SJSA1 (cell line): ENCODE measurements at regions not wholly inside any gene's neighbourhood (a gene's known extent, or its start where the extent isn't known, plus 50 kb on each side); places are given as distances from the start of the nearest gene placed in this dataset.

Experiments
- DNase-seq, 2 experiments: peaks; one replicate each; pipeline ENCODE4 v3.0.0-alpha.2; 2015 to 2020; ENCODE audit warnings: low spot score in 2 of 2, low read depth in 1 of 2
- H3K27ac ChIP-seq: fragments of 250-450 bp; sonication (Bioruptor Pico); 2 replicates; pipeline ENCODE4 v1.5.1; 2020; ENCODE audit warnings: mild to moderate bottlenecking, moderate library complexity
- H3K27me3 ChIP-seq: fragments of 250-450 bp; sonication (Bioruptor Pico); replicated peaks from 2 replicates; pipeline ENCODE4 v1.5.1; 2020; ENCODE audit warnings: mild to moderate bottlenecking, moderate library complexity
- H3K36me3 ChIP-seq: fragments of 250-450 bp; sonication (Bioruptor Pico); 2 replicates; pipeline ENCODE4 v1.5.1; 2020; ENCODE audit warnings: mild to moderate bottlenecking
- H3K4me1 ChIP-seq: fragments of 250-450 bp; sonication (Bioruptor Pico); replicated peaks from 2 replicates; pipeline ENCODE4 v1.6.1; 2021; ENCODE audit warnings: mild to moderate bottlenecking
- H3K4me3 ChIP-seq: fragments of 250-450 bp; sonication (Bioruptor Pico); 2 replicates; pipeline ENCODE4 v1.5.1; 2020; ENCODE audit warnings: mild to moderate bottlenecking
- H3K9me3 ChIP-seq: fragments of 250-450 bp; sonication (Bioruptor Pico); replicated peaks from 2 replicates; pipeline ENCODE4 v1.5.1; 2020; ENCODE audit warnings: mild to moderate bottlenecking

DNA sequence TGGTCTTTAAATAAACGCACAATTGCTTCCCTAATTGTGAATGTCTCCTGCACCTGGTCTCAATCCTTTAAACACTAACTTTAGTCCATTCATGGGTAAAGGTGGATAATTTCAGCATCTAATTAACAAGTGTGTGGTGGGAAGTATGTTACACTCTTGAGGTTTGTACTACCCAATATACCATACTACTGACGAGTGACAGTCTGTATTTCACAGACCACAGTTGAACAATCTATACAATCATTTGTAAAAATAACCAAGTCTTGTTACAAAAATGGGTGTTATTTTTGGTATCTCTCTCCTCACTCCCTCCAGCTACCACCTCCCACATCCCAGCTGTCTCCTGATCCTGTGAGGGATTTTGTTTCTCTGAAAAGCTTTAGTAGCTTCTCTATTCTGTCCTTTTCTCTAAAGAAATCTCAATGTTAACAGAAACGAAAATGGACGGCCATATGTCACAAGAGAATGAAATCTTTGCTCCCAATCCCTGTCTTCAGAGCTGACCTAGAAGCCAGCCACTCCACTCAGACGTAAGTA lies 62.3 kb upstream of the ZNF366 start:
- Histone ChIP-seq H3K9me3 (no peaks in the 10 kb centered on the region), H3K4me1 (no peaks in the 10 kb centered on the region), H3K36me3 (no peaks in the 10 kb centered on the region), H3K4me3 (no peak overlapping the region), H3K27ac (no peak overlapping the region), H3K27me3 (no peaks in the 10 kb centered on the region)
- DNase-seq = no peak

DNA sequence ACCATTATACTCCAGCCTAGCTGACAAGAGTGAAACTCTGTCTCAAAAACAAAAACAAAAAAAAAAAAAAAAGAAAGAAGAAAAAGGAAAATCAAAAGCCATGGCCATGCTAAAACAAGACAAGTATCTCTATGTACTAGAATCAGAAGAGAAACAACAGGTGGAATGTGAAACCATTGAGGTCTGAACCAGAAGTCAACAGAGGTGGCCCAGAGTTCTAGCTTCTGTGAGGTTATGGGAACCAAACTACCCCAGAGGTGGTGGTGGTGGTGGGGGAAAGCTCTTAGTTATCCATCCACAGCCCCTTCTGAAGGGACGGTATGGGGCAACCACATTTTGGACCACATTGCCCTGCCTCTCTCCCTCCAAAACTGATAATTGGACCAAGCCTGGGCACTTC lies 59.5 kb upstream of the ZNF366 start:
- DNase-seq = no peak
- Histone ChIP-seq H3K4me1 (no peaks in the 10 kb centered on the region), H3K27me3 (no peaks in the 10 kb centered on the region), H3K36me3 (no peaks in the 10 kb centered on the region), H3K27ac (no peak overlapping the region), H3K4me3 (no peak overlapping the region), H3K9me3 (no peaks in the 10 kb centered on the region)

DNA sequence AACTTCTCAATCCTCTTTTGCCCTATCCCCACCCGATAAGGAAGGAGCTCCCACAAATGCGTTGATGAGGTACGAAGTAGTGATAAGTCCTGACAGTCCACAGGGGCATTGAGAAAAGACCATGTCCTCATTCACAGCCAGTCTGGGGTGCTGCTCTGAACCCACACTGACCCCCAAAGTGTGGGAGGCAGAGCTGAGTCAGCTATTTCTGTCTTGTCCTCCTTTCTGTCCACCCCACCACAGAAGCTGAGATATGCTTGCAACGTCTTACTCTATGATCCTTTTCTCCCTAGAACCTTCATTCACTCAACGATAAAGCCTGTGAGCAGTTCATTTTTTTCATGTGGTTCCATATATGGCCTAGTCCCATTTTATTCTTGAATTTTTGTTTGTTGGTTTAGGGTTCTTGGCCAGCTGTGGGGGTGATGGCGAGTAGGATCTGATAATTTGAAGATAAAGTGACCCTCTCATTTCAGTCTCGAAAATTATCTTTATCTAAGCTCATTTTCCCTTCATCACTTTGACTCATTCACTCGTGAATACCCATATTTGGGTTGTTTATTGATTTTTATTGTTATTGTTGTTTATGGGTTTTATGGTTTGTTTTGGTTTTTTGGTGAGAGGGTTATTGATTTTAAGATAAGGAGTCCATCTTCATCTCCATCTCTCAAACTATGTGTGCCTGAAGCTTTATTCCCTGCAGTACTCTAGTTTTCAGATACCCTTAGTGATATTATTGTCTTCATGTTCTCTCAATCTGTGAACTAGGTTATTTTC lies 58.5 kb upstream of the ZNF366 start:
- H3K4me1 ChIP-seq = no peaks in the 10 kb centered on the region
- H3K9me3 ChIP-seq = no peaks in the 10 kb centered on the region
- no peak for DNase-seq
- H3K27ac ChIP-seq = no peak overlapping the region
- H3K4me3 ChIP-seq = no peak overlapping the region
- no peaks in the 10 kb centered on the region for H3K36me3 ChIP-seq
- H3K27me3 ChIP-seq = no peaks in the 10 kb centered on the region

DNA sequence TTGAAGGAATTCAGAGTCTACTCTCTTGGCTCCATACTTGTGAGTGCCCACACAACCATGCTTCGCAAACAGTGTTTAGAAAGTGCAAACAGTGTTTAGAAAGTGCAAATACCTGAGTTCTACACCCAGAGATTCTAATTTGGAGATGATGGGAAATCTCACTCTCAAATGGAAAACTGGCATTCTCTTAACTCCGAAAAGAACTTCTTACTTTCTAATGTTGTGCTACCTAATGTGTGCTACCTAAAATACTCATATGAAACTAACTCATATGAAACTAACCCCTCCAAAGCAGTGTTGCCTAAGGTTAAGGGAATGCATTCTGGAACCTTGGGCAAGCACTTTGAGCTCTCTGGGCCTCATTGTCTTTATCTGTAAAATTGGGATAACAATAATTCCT lies 55.5 kb upstream of the ZNF366 start:
- no peak for DNase-seq
- Histone ChIP-seq H3K9me3 (no peaks in the 10 kb centered on the region), H3K4me1 (no peaks in the 10 kb centered on the region)

DNA sequence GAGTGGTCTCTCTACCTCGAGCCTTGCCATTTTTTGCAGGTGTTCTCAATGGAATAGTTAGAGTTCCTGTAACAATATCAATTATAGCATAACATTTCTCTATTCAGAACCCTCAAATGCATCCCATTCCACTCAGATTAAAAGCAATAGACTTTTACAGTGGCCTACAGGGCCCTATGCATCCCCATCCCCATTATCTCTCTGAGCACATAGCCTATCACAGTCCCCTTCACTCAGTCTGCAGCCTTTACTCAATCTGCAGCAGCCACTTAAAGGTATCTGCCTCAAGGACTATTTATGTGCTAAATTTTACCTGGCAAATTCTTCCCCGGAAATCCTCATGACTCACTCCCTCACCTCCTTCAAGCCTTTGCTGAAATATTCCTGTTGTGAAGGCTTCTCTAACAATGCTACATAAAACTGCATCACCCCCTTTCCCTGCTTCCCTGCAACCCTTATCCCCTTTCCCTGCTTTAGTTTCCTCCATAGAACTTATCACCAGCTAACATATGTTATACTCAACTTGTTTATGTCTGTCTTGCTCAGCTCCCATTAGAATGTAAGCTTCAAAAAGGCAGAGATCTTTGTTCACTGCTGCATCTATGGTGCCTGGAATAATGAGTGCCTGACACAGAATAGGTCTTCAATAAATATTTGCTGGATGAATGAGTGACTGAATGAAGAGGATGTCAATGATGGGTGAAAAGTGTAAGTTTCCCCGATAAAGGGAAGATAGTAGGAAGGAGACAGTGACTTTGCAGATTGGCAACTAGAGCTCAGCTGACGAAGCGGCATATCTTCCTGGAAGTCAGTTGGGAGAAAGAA lies 54.1 kb upstream of the ZNF366 start:
- Histone ChIP-seq H3K27me3 (no peaks in the 10 kb centered on the region), H3K9me3 (no peaks in the 10 kb centered on the region), H3K4me1 (peaks cover 4% of the 10 kb centered on the region), H3K27ac (no peak overlapping the region), H3K4me3 (no peak overlapping the region), H3K36me3 (no peaks in the 10 kb centered on the region)
- no peak for DNase-seq

More for the DNA sequence above, 55.5 kb upstream of the ZNF366 start:
- Histone ChIP-seq H3K4me3 (no peak overlapping the region), H3K27ac (no peak overlapping the region), H3K27me3 (no peaks in the 10 kb centered on the region), H3K36me3 (no peaks in the 10 kb centered on the region)

DNA sequence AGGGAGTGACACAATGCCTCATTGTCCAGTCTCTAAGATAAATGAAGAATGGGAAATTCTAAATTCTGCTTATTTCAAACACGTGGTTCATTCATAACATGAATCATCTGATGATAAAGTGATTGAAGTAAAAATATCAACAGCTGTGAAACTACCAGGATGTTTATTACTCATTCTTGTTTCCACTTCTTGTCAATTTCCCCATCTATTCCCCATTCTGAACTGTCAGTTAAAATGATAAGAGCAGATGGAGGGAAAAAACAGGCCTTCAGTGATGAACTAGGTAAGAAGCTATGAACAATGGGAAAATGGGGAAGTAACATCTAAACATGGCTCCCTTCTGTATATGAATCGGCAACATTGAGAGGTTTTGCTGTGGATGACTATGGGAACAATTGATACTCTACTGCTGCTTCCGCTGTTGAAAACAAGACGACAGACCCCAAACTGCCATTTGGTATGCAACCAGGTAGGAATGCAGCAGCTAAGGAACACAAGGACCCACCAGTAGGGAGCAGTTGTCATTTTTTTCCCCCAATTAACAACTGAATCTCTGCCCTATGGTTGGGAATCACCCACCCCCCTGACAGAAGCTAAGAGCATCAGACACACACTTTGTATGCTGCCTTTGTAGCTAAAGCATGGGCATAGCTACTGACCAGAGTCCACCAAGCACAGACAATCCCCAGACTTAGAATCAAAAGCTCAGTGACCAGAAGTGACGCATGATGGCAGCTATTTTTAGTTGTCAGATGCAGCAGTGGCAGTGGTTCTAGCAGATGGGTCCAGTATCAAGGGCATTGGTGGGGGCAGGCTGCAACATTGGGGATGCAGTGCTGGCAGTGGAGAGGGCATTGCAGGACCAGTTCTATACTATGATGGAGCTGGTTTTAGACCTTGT lies 52.9 kb upstream of the ZNF366 start:
- Histone ChIP-seq H3K4me3 (no peak overlapping the region), H3K27me3 (no peaks in the 10 kb centered on the region), H3K4me1 (peaks cover 9% of the 10 kb centered on the region), H3K36me3 (no peaks in the 10 kb centered on the region), H3K9me3 (no peaks in the 10 kb centered on the region), H3K27ac (no peak overlapping the region)
- DNase-seq = no peak

DNA sequence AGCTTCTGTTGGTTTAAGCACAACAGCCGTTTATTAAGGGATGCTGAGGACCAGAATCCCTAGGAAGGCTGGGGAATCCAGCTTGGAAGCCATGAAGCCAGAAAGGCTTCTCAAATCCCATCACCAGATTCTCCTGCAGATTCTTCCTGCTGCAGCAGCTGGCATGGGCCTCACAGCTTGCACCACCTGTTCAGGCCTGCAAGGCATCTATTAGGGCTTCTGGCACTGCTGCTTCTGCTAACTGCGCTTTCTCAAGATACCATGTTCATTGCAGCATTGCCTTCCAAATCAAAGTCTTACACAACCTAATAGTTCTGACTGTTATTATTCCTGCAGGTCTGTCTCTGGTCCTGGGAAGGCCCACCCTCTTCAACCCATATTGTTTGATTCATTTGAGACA lies 51.2 kb upstream of the ZNF366 start:
- peaks cover 9% of the 10 kb centered on the region for H3K4me1 ChIP-seq
- DNase-seq = no peak
- H3K27me3 ChIP-seq = no peaks in the 10 kb centered on the region
- no peaks in the 10 kb centered on the region for H3K36me3 ChIP-seq
- no peak overlapping the region for H3K4me3 ChIP-seq
- H3K9me3 ChIP-seq = no peaks in the 10 kb centered on the region
- H3K27ac ChIP-seq = no peak overlapping the region

DNA sequence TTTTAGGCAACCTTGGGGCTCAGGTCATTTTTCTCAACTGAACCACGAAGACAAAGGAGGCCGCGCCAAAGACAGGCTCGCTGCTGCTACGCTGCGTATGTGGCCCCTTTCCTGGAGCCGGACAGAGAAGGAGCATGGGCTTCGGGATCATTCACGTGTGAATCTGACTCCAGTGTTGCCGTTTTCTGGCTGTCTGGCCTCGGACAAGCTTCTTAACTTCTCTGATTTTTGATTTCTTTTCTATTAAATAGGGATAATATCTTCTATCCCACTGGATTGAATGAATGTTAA lies 50.8 kb upstream of the ZNF366 start:
- H3K4me3 ChIP-seq = no peak overlapping the region
- no peak for DNase-seq
- no peaks in the 10 kb centered on the region for H3K9me3 ChIP-seq
- H3K36me3 ChIP-seq = no peaks in the 10 kb centered on the region
- peaks cover 9% of the 10 kb centered on the region for H3K4me1 ChIP-seq
- H3K27me3 ChIP-seq = no peaks in the 10 kb centered on the region
- no peak overlapping the region for H3K27ac ChIP-seq

DNA sequence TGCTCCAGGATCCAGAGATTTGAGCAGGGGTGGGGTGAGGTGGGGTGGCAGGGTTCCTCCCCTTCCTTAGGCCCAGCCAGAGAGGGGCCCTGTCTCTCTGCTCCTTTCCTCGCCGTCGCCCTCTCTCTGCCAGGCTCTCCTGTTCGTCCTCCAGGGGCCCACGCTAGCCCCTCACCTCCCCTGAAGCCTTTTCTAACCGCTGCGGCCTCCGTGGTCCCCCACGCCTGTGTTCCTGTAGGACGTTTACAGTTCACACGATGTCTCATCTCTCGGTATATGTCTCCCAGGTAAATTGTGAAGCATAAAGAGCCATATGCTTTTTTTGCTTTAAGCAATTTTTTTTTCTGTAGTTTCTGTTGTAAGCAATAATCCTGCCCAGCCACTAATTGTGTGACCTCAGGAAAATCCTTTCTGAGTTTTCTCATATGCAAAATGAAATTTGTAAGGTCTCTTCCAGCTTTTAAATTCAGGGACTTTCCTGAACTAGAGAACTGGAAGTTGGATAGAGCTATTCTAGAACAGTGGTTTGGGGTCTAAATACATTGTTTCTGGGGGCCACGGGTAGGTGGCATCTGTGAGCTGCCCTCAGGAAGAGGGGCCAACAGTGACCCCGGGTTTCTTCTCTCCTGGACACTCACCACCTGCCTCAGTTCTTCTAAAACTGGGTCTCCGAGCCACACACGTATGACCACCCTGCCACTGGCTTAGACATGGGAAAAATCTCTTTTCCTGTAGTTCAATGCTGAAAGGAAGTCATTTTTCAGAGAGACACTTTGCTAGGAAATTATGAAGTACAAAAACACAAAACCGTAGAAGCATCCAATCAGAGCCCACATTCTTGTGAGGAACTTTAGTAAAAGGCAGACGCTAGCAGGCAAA lies 50.2 kb upstream of the ZNF366 start:
- Histone ChIP-seq H3K36me3 (no peaks in the 10 kb centered on the region), H3K27me3 (no peaks in the 10 kb centered on the region), H3K27ac (no peak overlapping the region), H3K9me3 (no peaks in the 10 kb centered on the region), H3K4me3 (no peak overlapping the region), H3K4me1 (peaks cover 12% of the 10 kb centered on the region)
- no peak for DNase-seq
